Suprapubic skin (tissue), 4 donors: ENCODE measurements at regions not wholly inside any gene's neighbourhood (a gene's known extent, or its start where the extent isn't known, plus 50 kb on each side); places are given as distances from the start of the nearest gene placed in this dataset.

Source experiments
- EP300 ChIP-seq: sonication (generic); formaldehyde crosslinking; IDR thresholded peaks from one replicate; pipeline ENCODE4 v1.6.1; 2017; ENCODE audit warnings: antibody characterized with exemption
- POLR2A ChIP-seq, 2 donors: fragments of 450-650 bp; IDR thresholded peaks; one replicate each; pipeline ENCODE4 v1.6.1; 2017; ENCODE audit warnings: antibody characterized with exemption in 2 of 2, mild to moderate bottlenecking in 2 of 2, moderate library complexity in 2 of 2
- POLR2AphosphoS5 ChIP-seq, 3 donors: sonication (generic); formaldehyde crosslinking; IDR thresholded peaks; one replicate each; pipeline ENCODE4 v1.6.1; 2017; ENCODE audit warnings: antibody characterized with exemption in 3 of 3
- TF ChIP-seq, protein P1 (sequence below), 2 donors: fragments of 200-600 bp in 1 of 2; fragments of 450-650 bp in 1 of 2; sonication (generic) in 1 of 2; IDR thresholded peaks; one replicate each; pipeline ENCODE4 v1.5.1; 2016 to 2019; ENCODE audit warnings: antibody characterized with exemption in 2 of 2, mild to moderate bottlenecking in 1 of 2, moderate library complexity in 1 of 2

DNA sequence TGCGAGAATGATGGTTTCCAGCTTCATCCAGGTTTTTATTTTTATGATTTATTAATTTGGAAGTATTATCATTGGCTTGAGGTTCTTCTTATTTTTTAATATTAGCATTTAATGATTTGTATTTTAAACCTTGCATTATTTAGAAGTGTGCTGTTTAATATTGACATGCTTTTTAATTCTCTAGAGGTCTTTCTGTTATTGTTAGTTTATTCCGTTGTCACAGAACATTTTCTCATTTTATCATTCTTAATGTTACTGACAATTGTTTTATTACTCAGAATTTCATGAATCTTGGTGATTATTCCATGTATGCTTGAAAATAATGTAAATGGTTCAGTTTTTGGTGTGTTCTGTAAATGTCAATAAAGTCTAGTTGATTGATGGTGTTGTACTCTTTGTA lies 463.5 kb upstream of the NOVA1 start:
- TF ChIP-seq POLR2A (IDR thresholded peaks at IDR 0.05) (no peak), POLR2AphosphoS5 (IDR thresholded peaks at IDR 0.05) (no peak), EP300 (no peak)
- TF ChIP-seq, protein P1, sequence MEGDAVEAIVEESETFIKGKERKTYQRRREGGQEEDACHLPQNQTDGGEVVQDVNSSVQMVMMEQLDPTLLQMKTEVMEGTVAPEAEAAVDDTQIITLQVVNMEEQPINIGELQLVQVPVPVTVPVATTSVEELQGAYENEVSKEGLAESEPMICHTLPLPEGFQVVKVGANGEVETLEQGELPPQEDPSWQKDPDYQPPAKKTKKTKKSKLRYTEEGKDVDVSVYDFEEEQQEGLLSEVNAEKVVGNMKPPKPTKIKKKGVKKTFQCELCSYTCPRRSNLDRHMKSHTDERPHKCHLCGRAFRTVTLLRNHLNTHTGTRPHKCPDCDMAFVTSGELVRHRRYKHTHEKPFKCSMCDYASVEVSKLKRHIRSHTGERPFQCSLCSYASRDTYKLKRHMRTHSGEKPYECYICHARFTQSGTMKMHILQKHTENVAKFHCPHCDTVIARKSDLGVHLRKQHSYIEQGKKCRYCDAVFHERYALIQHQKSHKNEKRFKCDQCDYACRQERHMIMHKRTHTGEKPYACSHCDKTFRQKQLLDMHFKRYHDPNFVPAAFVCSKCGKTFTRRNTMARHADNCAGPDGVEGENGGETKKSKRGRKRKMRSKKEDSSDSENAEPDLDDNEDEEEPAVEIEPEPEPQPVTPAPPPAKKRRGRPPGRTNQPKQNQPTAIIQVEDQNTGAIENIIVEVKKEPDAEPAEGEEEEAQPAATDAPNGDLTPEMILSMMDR (IDR thresholded peaks at IDR 0.05): no peak
